ENCODE measurements at regions not wholly inside any gene's neighbourhood (a gene's known extent, or its start where the extent isn't known, plus 50 kb on each side); places are given as distances from the start of the nearest gene placed in this dataset.
A peak's percentile ranks its signal among the peaks of the same experiment; 100 is the strongest.
"Not testable (repeated sequence)": the region's sequence is repeated elsewhere in the genome, so short reads cannot be mapped to it uniquely, and the experiment has no call there.

- H3K4me3 ChIP-seq; H3K27me3 ChIP-seq; H4K20me1 ChIP-seq; H3K4me1 ChIP-seq; H3K9me3 ChIP-seq (replicated peaks in 1 of 11); H3K4me2 ChIP-seq; H3K27ac ChIP-seq; H3K9ac ChIP-seq; H3K36me3 ChIP-seq: not testable (repeated sequence)
Measured at GRCh38 chr15:84360902-84361301, 125.3 kb downstream of the GOLGA6L4 start.

- not testable (repeated sequence) for H3K4me2 ChIP-seq; H3K27ac ChIP-seq; H3K9me3 ChIP-seq (replicated peaks in 1 of 11); H3K9ac ChIP-seq; H3K27me3 ChIP-seq; H3K4me3 ChIP-seq; H4K20me1 ChIP-seq; H3K36me3 ChIP-seq; H3K4me1 ChIP-seq
Measured at GRCh38 chr15:84384421-84384820, 148.8 kb downstream of the GOLGA6L4 start.

GRCh38 chr15:84387086-84387485, 151.5 kb downstream of the GOLGA6L4 start:
- H3K9me3 ChIP-seq (replicated peaks in 1 of 11) = no peaks in the 10 kb centered on the region; a peak in 1 of 22 replicates
- no peak overlapping the region for H3K4me2 ChIP-seq
- TF ChIP-seq Cebpa-rat (IDR thresholded peaks at IDR 0.05) = no peak
- H3K27ac ChIP-seq = no peak overlapping the region
- H3K36me3 ChIP-seq = no peaks in the 10 kb centered on the region
- no peak overlapping the region for H3K4me3 ChIP-seq
- H4K20me1 ChIP-seq = no peaks in the 10 kb centered on the region
- no peaks in the 10 kb centered on the region for H3K4me1 ChIP-seq
- no peak overlapping the region for H3K9ac ChIP-seq
- no peaks in the 10 kb centered on the region for H3K27me3 ChIP-seq

- H3K4me2 ChIP-seq; H3K27me3 ChIP-seq; H3K36me3 ChIP-seq; H3K4me1 ChIP-seq; H3K9ac ChIP-seq; H4K20me1 ChIP-seq; H3K9me3 ChIP-seq (replicated peaks in 1 of 11); H3K4me3 ChIP-seq; H3K27ac ChIP-seq: not testable (repeated sequence)
Measured at GRCh38 chr15:84388201-84388600, 152.6 kb downstream of the GOLGA6L4 start.

GRCh38 chr15:84388638-84389037, 153.1 kb downstream of the GOLGA6L4 start:
- not testable (repeated sequence) for H3K9ac ChIP-seq; H3K36me3 ChIP-seq; H3K4me2 ChIP-seq; H3K4me3 ChIP-seq; H3K27me3 ChIP-seq; H3K9me3 ChIP-seq (replicated peaks in 1 of 11); H4K20me1 ChIP-seq; H3K4me1 ChIP-seq; H3K27ac ChIP-seq

- not testable (repeated sequence) for H3K27me3 ChIP-seq; H3K4me2 ChIP-seq; H3K9me3 ChIP-seq (replicated peaks in 1 of 11); H3K9ac ChIP-seq; H3K36me3 ChIP-seq; H3K27ac ChIP-seq; H3K4me3 ChIP-seq; H3K4me1 ChIP-seq; H4K20me1 ChIP-seq
Measured at GRCh38 chr15:84390324-84390723, 154.8 kb downstream of the GOLGA6L4 start.

GRCh38 chr15:84391191-84391590, 155.6 kb downstream of the GOLGA6L4 start:
- TF ChIP-seq Cebpa-rat (IDR thresholded peaks at IDR 0.05) = no peak
- Histone ChIP-seq H3K9ac (no peak overlapping the region), H4K20me1 (no peaks in the 10 kb centered on the region), H3K4me2 (no peak overlapping the region), H3K27ac (no peak overlapping the region), H3K36me3 (no peaks in the 10 kb centered on the region), H3K9me3 (replicated peaks in 1 of 11) (no peaks in the 10 kb centered on the region; a peak in 1 of 22 replicates), H3K4me1 (peaks cover 0 to 8% (median 0%) of the 10 kb centered on the region in 10 experiments; a peak in 3 of 20 replicates), H3K27me3 (no peaks in the 10 kb centered on the region), H3K4me3 (no peak overlapping the region)

- not testable (repeated sequence) for H3K27ac ChIP-seq; H3K36me3 ChIP-seq; H3K4me1 ChIP-seq; H3K9me3 ChIP-seq (replicated peaks in 1 of 11); H3K4me2 ChIP-seq; H4K20me1 ChIP-seq; H3K4me3 ChIP-seq; H3K9ac ChIP-seq; H3K27me3 ChIP-seq
Measured at GRCh38 chr15:84392020-84392419, 156.4 kb downstream of the GOLGA6L4 start.

- H3K4me3 ChIP-seq; H3K9ac ChIP-seq; H3K9me3 ChIP-seq (replicated peaks in 1 of 11); H3K27ac ChIP-seq; H4K20me1 ChIP-seq; H3K4me1 ChIP-seq; H3K27me3 ChIP-seq; H3K36me3 ChIP-seq: not testable (repeated sequence)
- H3K4me2 ChIP-seq = peak overlapping the region in 3 of 11 experiments; percentile 12 to 38 (median 14); a peak in 3 of 22 replicates
Measured at GRCh38 chr15:84393386-84393936, 157.9 kb downstream of the GOLGA6L4 start.

- H3K36me3 ChIP-seq; H3K9me3 ChIP-seq (replicated peaks in 1 of 11); H3K4me3 ChIP-seq; H4K20me1 ChIP-seq; H3K9ac ChIP-seq; H3K27ac ChIP-seq; H3K4me1 ChIP-seq; H3K27me3 ChIP-seq: not testable (repeated sequence)
- H3K4me2 ChIP-seq = peak overlapping the region in 3 of 11 experiments; percentile 12 to 38 (median 14); a peak in 1 of 22 replicates
Measured at GRCh38 chr15:84393966-84394365, 158.4 kb downstream of the GOLGA6L4 start.

GRCh38 chr15:84395384-84395783, 159.8 kb downstream of the GOLGA6L4 start:
- not testable (repeated sequence) for H3K4me3 ChIP-seq; H3K9me3 ChIP-seq (replicated peaks in 1 of 11); H3K27me3 ChIP-seq; H3K4me2 ChIP-seq; H3K27ac ChIP-seq; H3K9ac ChIP-seq; H3K36me3 ChIP-seq; H4K20me1 ChIP-seq; H3K4me1 ChIP-seq

- not testable (repeated sequence) for H3K9me3 ChIP-seq (replicated peaks in 1 of 11); H4K20me1 ChIP-seq; H3K9ac ChIP-seq; H3K4me3 ChIP-seq; H3K36me3 ChIP-seq; H3K4me1 ChIP-seq; H3K27me3 ChIP-seq; H3K27ac ChIP-seq; H3K4me2 ChIP-seq
Measured at GRCh38 chr15:84395881-84396280, 160.3 kb downstream of the GOLGA6L4 start.

GRCh38 chr15:84397066-84397465, 161.5 kb downstream of the GOLGA6L4 start:
- not testable (repeated sequence) for H3K27me3 ChIP-seq; H3K36me3 ChIP-seq; H3K4me1 ChIP-seq; H3K9ac ChIP-seq; H3K9me3 ChIP-seq (replicated peaks in 1 of 11); H3K27ac ChIP-seq; H4K20me1 ChIP-seq; H3K4me2 ChIP-seq; H3K4me3 ChIP-seq

- H3K27ac ChIP-seq; H3K4me3 ChIP-seq; H3K9ac ChIP-seq; H3K27me3 ChIP-seq; H4K20me1 ChIP-seq; H3K36me3 ChIP-seq; H3K4me2 ChIP-seq; H3K4me1 ChIP-seq; H3K9me3 ChIP-seq (replicated peaks in 1 of 11): not testable (repeated sequence)
Measured at GRCh38 chr15:84398087-84398486, 162.5 kb downstream of the GOLGA6L4 start.
